ENCODE measurements at regions not wholly inside any gene's neighbourhood (a gene's known extent, or its start where the extent isn't known, plus 50 kb on each side); places are given as distances from the start of the nearest gene placed in this dataset.

- TF ChIP-seq CTCF (CRISPR knock-in tag; IDR thresholded peaks at IDR 0.05) (no peak), ZBTB20 (CRISPR knock-in tag; IDR thresholded peaks at IDR 0.05; ENCODE audit: borderline replicate concordance, low read depth) (no peak), ZNF3 (CRISPR knock-in tag; IDR thresholded peaks at IDR 0.05) (no peak), ZFP36L1 (CRISPR knock-in tag; IDR thresholded peaks at IDR 0.05) (no peak), RAD51 (IDR thresholded peaks at IDR 0.05; ENCODE audit: borderline replicate concordance) (no peak), EZH2 (conservative IDR thresholded peaks at IDR 0.05; ENCODE audit: low read depth, low read length) (no peak)
Measured at GRCh38 chr1:29563092-29563491, 326.8 kb downstream of the PTPRU start.
